H1 (cell line): ENCODE measurements at regions not wholly inside any gene's neighbourhood (a gene's known extent, or its start where the extent isn't known, plus 50 kb on each side); places are given as distances from the start of the nearest gene placed in this dataset.

Source experiments
- CTCF ChIA-PET: fragments of 300-600 bp; sonication (Branson Sonifier 250); formaldehyde crosslinking; loops from one replicate; lab custom pipeline; 2021; ENCODE audit not compliant: partially characterized antibody; lab: Charles Lee
- POLR2A ChIA-PET: fragments of 300-600 bp; sonication (Branson Sonifier 250); formaldehyde crosslinking; loops from one replicate; lab custom pipeline; 2021; ENCODE audit warnings: inconsistent platforms; ENCODE audit not compliant: partially characterized antibody; lab: Charles Lee
- DNase-seq, 2 experiments: peaks; one replicate each; pipeline versions ENCODE4 v3.0.0 to v3.0.0-alpha.2; 2010 to 2022; ENCODE audit warnings: low spot score in 2 of 2, low read depth in 1 of 2, mixed read lengths in 1 of 2
- FAIRE-seq: peaks from 2 replicates; lab custom pipeline; 2011; peaks lifted over from hg19 to GRCh38; lab: Jason Lieb, UNC
- H2AFZ ChIP-seq: 2 replicates; pipeline ENCODE4 v1.8.1; 2012; ENCODE audit warnings: low read length, inconsistent platforms
- H2AK5ac ChIP-seq: 2 replicates; pipeline ENCODE4 v1.6.1; 2013; ENCODE audit warnings: low read depth, low read length
- H2BK120ac ChIP-seq: replicated peaks from 2 replicates; pipeline ENCODE3; 2013; ENCODE audit warnings: low read depth, low read length, inconsistent platforms
- H2BK12ac ChIP-seq: 2 replicates; pipeline ENCODE4 v1.6.1; 2013; ENCODE audit warnings: low read depth, low read length
- H2BK15ac ChIP-seq: 2 replicates; pipeline ENCODE4 v1.6.1; 2013; ENCODE audit warnings: low read length
- H2BK20ac ChIP-seq: 2 replicates; pipeline ENCODE4 v1.6.1; 2013; ENCODE audit warnings: low read length
- H2BK5ac ChIP-seq: 2 replicates; pipeline ENCODE4 v1.6.1; 2013; ENCODE audit warnings: low read depth, low read length
- H3K14ac ChIP-seq: 2 replicates; pipeline ENCODE4 v1.6.1; 2013; ENCODE audit warnings: inconsistent platforms; ENCODE audit not compliant: insufficient read length
- H3K18ac ChIP-seq: 2 replicates; pipeline ENCODE4 v1.6.1; 2013; ENCODE audit warnings: low read length; ENCODE audit errors: extremely low read depth
- H3K23ac ChIP-seq: 2 replicates; pipeline ENCODE4 v1.6.1; 2013; ENCODE audit warnings: inconsistent platforms; ENCODE audit not compliant: insufficient read length
- H3K23me2 ChIP-seq: 2 replicates; pipeline ENCODE4 v1.6.1; 2013; ENCODE audit warnings: low read depth, low read length
- H3K27ac ChIP-seq: 2 replicates; pipeline ENCODE4 v1.6.1; 2011; ENCODE audit warnings: low read depth, low read length, inconsistent platforms
- H3K27me3 ChIP-seq, 4 experiments: replicated peaks in 1 of 4; 1 replicate in 1 of 4; 2 replicates in 3 of 4; pipeline versions ENCODE4 v1.6.1 to v1.8.1; 2011 to 2013; ENCODE audit warnings: low read length in 3 of 4, mild to moderate bottlenecking in 3 of 4, inconsistent platforms in 2 of 4, mixed read lengths in 2 of 4, moderate library complexity in 1 of 4; ENCODE audit not compliant: control insufficient read depth in 3 of 4, insufficient read depth in 3 of 4; ENCODE audit errors: extremely low read depth in 1 of 4
- H3K36me3 ChIP-seq, 4 experiments: 2 replicates each; pipeline versions ENCODE4 v1.6.1 to v1.8.1; 2011 to 2013; ENCODE audit warnings: mild to moderate bottlenecking in 4 of 4, low read length in 3 of 4, moderate library complexity in 2 of 4, control low read depth in 1 of 4, inconsistent platforms in 1 of 4; ENCODE audit not compliant: insufficient read depth in 4 of 4, control insufficient read depth in 2 of 4
- H3K4ac ChIP-seq: replicated peaks from 2 replicates; pipeline ENCODE3; 2013; ENCODE audit warnings: low read length, low read depth, mixed read lengths, inconsistent platforms; ENCODE audit not compliant: insufficient read length
- H3K4me1 ChIP-seq, 4 experiments: replicated peaks in 1 of 4; 1 replicate in 1 of 4; 2 replicates in 3 of 4; pipeline versions ENCODE4 v1.6.1 to v1.8.1; 2011 to 2013; ENCODE audit warnings: low read length in 3 of 4, inconsistent platforms in 2 of 4, mixed read lengths in 1 of 4; ENCODE audit not compliant: insufficient read depth in 4 of 4, control insufficient read depth in 3 of 4
- H3K4me2 ChIP-seq, 2 experiments: 2 replicates each; pipeline versions ENCODE4 v1.6.1 to v1.8.1; 2011 to 2013; ENCODE audit warnings: low read depth in 2 of 2, low read length in 2 of 2, control low read depth in 1 of 2, inconsistent platforms in 1 of 2, mild to moderate bottlenecking in 1 of 2; ENCODE audit not compliant: insufficient read depth in 1 of 2
- H3K4me3 ChIP-seq, 4 experiments: fragments of 200-600, 300-600 bp in 1 of 4; sonication (generic), shearing (Covaris generic), sonication (Bioruptor Twin) in 1 of 4; 2 replicates each; pipeline versions ENCODE4 v1.5.1 to v1.8.1; 2011 to 2016; ENCODE audit warnings: low read length in 4 of 4, low read depth in 3 of 4, control low read depth in 2 of 4, inconsistent platforms in 2 of 4, mild to moderate bottlenecking in 2 of 4, mixed read lengths in 1 of 4, moderate library complexity in 1 of 4; ENCODE audit not compliant: insufficient read depth in 2 of 4; ENCODE audit errors: extremely low read depth in 1 of 4
- H3K56ac ChIP-seq: replicated peaks from 2 replicates; pipeline ENCODE3; 2013; ENCODE audit warnings: low read depth, mild to moderate bottlenecking, mixed read lengths, low read length, inconsistent platforms; ENCODE audit not compliant: insufficient read length
- H3K79me1 ChIP-seq: 2 replicates; pipeline ENCODE4 v1.6.1; 2013; ENCODE audit warnings: low read depth, low read length, control low read depth
- H3K79me2 ChIP-seq, 2 experiments: 2 replicates each; pipeline versions ENCODE4 v1.6.1 to v1.8.1; 2012 to 2013; ENCODE audit warnings: low read length in 2 of 2, mild to moderate bottlenecking in 2 of 2, inconsistent platforms in 1 of 2; ENCODE audit not compliant: insufficient read depth in 2 of 2, control insufficient read depth in 1 of 2
- H3K9ac ChIP-seq, 4 experiments: replicated peaks in 1 of 4; 1 replicate in 1 of 4; 2 replicates in 3 of 4; pipeline versions ENCODE4 v1.6.1 to v1.8.1; 2011 to 2013; ENCODE audit warnings: low read depth in 3 of 4, low read length in 3 of 4, control low read depth in 2 of 4, mild to moderate bottlenecking in 2 of 4, moderate library complexity in 2 of 4, inconsistent platforms in 1 of 4; ENCODE audit errors: extremely low read depth in 1 of 4
- H3K9me3 ChIP-seq, 2 experiments: 2 replicates each; pipeline versions ENCODE4 v1.6.1 to v1.8.1; 2012 to 2013; ENCODE audit warnings: mild to moderate bottlenecking in 2 of 2, moderate library complexity in 2 of 2, control low read depth in 1 of 2, inconsistent platforms in 1 of 2, low read depth in 1 of 2, low read length in 1 of 2, mixed read lengths in 1 of 2; ENCODE audit not compliant: insufficient read depth in 2 of 2
- H4K20me1 ChIP-seq, 2 experiments: replicated peaks in 1 of 2; 2 replicates each; pipeline versions ENCODE3 to v1.8.1; 2011 to 2013; ENCODE audit warnings: inconsistent platforms in 2 of 2, low read length in 2 of 2, mild to moderate bottlenecking in 1 of 2; ENCODE audit not compliant: insufficient read depth in 2 of 2, control insufficient read depth in 1 of 2
- H4K5ac ChIP-seq: 2 replicates; pipeline ENCODE4 v1.6.1; 2013; ENCODE audit warnings: low read length, low read depth, mixed read lengths, inconsistent platforms; ENCODE audit not compliant: insufficient read length
- H4K8ac ChIP-seq: 2 replicates; pipeline ENCODE4 v1.8.0; 2013; ENCODE audit warnings: mild to moderate bottlenecking, moderate library complexity, low read length, inconsistent platforms; ENCODE audit not compliant: insufficient read depth; ENCODE audit errors: extremely low read depth
- H4K91ac ChIP-seq: replicated peaks from 2 replicates; pipeline ENCODE3; 2013; ENCODE audit warnings: low read length, mixed read lengths, inconsistent platforms; ENCODE audit not compliant: insufficient read length
- ATF2 ChIP-seq: IDR thresholded peaks from 2 replicates; pipeline ENCODE4 v1.6.1; 2012; ENCODE audit warnings: low read length, inconsistent platforms
- CTBP2 ChIP-seq: IDR thresholded peaks from 2 replicates; pipeline ENCODE4 v1.7.0; 2011; ENCODE audit warnings: borderline replicate concordance, mild to moderate bottlenecking, moderate library complexity, mixed read lengths, low read length; ENCODE audit not compliant: insufficient read depth, insufficient read length
- EGR1 ChIP-seq: IDR thresholded peaks from 2 replicates; pipeline ENCODE4 v1.6.1; 2011; ENCODE audit warnings: low read depth, low read length, borderline replicate concordance
- EZH2 ChIP-seq: fragments of 200-600 bp; sonication (generic); IDR thresholded peaks from 2 replicates; pipeline ENCODE4 v1.7.1; 2012; ENCODE audit warnings: low read depth, mild to moderate bottlenecking, moderate library complexity, low read length, inconsistent platforms; ENCODE audit not compliant: severe bottlenecking
- KDM1A ChIP-seq: fragments of 200-600, 300-600 bp; sonication (generic); IDR thresholded peaks from 2 replicates; pipeline ENCODE4 v1.7.1; 2016; ENCODE audit warnings: mild to moderate bottlenecking, low read length, borderline replicate concordance
- NRF1 ChIP-seq: IDR thresholded peaks from 2 replicates; pipeline ENCODE4 v1.6.1; 2011; ENCODE audit warnings: mild to moderate bottlenecking, low read depth, low read length, improper control_type of control experiment
- RFX5 ChIP-seq: IDR thresholded peaks from 2 replicates; pipeline ENCODE4 v1.6.1; 2011; ENCODE audit warnings: low read depth, low read length, improper control_type of control experiment, borderline replicate concordance
- SRF ChIP-seq: IDR thresholded peaks from 2 replicates; pipeline ENCODE4 v1.6.1; 2011; ENCODE audit warnings: mild to moderate bottlenecking, low read depth, low read length, moderate library complexity
- TCF12 ChIP-seq: IDR thresholded peaks from 2 replicates; pipeline ENCODE4 v1.6.1; 2011; ENCODE audit warnings: low read depth, mild to moderate bottlenecking, low read length
- YY1 ChIP-seq: IDR thresholded peaks from 2 replicates; pipeline ENCODE4 v1.6.1; 2011; ENCODE audit warnings: low read depth, mild to moderate bottlenecking, low read length
- WGBS, 2 experiments: shearing (Covaris generic) in 1 of 2; methylation state at CpG; one replicate each; pipeline versions ENCODE4 v1.1.6 to v1.1.7; 2013 to 2015; ENCODE audit warnings: low lambda C conversion rate in 2 of 2, mixed read lengths in 2 of 2, inconsistent platforms in 1 of 2, low coverage in 1 of 2, missing lambda C conversion rate in 1 of 2; ENCODE audit not compliant: insufficient replicate concordance in 2 of 2, insufficient coverage in 1 of 2, insufficient read length in 1 of 2; ENCODE audit errors: extremely low coverage in 1 of 2, missing lambda C conversion rate in 1 of 2; 5-methylcytosine and 5-hydroxymethylcytosine counted together

GRCh38 chr2:78263571-78263970, 741.4 kb upstream of the LRRTM4 start:
- DNase-seq, result no peak
- Histone ChIP-seq H3K4ac (no peak overlapping the region), H3K79me1 (no peaks in the 10 kb centered on the region), H4K8ac (no peak overlapping the region), H4K5ac (no peak overlapping the region), H3K4me3 (no peak overlapping the region), H3K9me3 (no peaks in the 10 kb centered on the region), H3K9ac (no peak overlapping the region), H3K18ac (no peak overlapping the region), H2AFZ (no peak overlapping the region), H3K14ac (no peak overlapping the region), H2AK5ac (no peak overlapping the region), H3K4me1 (no peaks in the 10 kb centered on the region), H3K27ac (no peak overlapping the region), H2BK15ac (no peak overlapping the region), H2BK20ac (no peak overlapping the region), H2BK5ac (no peak overlapping the region), H4K91ac (no peak overlapping the region), H3K23ac (no peak overlapping the region), H3K27me3 (no peaks in the 10 kb centered on the region), H3K79me2 (no peaks in the 10 kb centered on the region), H3K36me3 (no peaks in the 10 kb centered on the region), H2BK120ac (no peak overlapping the region), H4K20me1 (no peaks in the 10 kb centered on the region), H3K4me2 (no peak overlapping the region), H3K23me2 (no peaks in the 10 kb centered on the region), H3K56ac (no peak overlapping the region), H2BK12ac (no peak overlapping the region)
- 79% methylated on average over 1 of the region's 1 CpG; no CpG with 5 or more reads in 1 of the 2 experiments for WGBS, 2 experiments
- POLR2A ChIA-PET, result interaction anchor here (0.8 kb wide), 1 partner anchor 455 kb away, joined by 3 read pairs; no protein-coding TSS in a partner anchor
- no peak for FAIRE-seq
- TF ChIP-seq EGR1, result no peak
- TF ChIP-seq EZH2, result no peak
- TF ChIP-seq YY1, result no peak
- no peak for TF ChIP-seq KDM1A
- TF ChIP-seq CTBP2, result no peak
- TF ChIP-seq TCF12, result no peak
- TF ChIP-seq NRF1, result no peak
- no peak for TF ChIP-seq SRF
- TF ChIP-seq ATF2, result no peak
- no peak for TF ChIP-seq RFX5
- CTCF ChIA-PET, result no interaction called here
